Loucy (cell line): ENCODE measurements at regions not wholly inside any gene's neighbourhood (a gene's known extent, or its start where the extent isn't known, plus 50 kb on each side); places are given as distances from the start of the nearest gene placed in this dataset.

Experiments used
- EZH2phosphoT487 ChIP-seq: fragments of 200-600 bp; IDR thresholded peaks from 2 replicates; pipeline ENCODE4 v1.6.1; 2018; ENCODE audit warnings: antibody characterized with exemption, mild to moderate bottlenecking, moderate library complexity, borderline replicate concordance
- TF ChIP-seq, protein P1 (sequence below): fragments of 200-600 bp; sonication (generic); conservative IDR thresholded peaks from 2 replicates; pipeline ENCODE4 v1.5.1; 2014; ENCODE audit warnings: mild to moderate bottlenecking, antibody characterized with exemption, low read length

DNA sequence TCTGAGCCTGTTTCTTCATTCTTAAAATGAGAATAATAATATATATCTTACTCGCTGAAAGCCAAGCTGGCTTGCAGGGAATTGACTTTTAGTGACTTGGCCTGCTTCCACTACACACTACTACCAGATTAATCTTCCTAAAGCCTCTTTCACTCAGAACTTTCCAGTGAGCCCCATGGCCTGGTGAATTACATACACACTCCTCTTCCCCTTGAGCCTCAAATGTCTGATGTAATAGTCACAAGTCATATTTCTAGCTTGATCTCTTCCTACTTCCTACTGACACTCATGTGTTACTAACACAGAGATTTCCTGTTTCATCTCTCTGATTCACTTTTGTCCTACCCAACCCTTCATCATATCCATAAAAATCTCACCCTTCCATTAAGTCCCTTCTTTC, 82.7 kb upstream of the SOX2 start:
- TF ChIP-seq, protein P1, sequence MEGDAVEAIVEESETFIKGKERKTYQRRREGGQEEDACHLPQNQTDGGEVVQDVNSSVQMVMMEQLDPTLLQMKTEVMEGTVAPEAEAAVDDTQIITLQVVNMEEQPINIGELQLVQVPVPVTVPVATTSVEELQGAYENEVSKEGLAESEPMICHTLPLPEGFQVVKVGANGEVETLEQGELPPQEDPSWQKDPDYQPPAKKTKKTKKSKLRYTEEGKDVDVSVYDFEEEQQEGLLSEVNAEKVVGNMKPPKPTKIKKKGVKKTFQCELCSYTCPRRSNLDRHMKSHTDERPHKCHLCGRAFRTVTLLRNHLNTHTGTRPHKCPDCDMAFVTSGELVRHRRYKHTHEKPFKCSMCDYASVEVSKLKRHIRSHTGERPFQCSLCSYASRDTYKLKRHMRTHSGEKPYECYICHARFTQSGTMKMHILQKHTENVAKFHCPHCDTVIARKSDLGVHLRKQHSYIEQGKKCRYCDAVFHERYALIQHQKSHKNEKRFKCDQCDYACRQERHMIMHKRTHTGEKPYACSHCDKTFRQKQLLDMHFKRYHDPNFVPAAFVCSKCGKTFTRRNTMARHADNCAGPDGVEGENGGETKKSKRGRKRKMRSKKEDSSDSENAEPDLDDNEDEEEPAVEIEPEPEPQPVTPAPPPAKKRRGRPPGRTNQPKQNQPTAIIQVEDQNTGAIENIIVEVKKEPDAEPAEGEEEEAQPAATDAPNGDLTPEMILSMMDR: no peak
- TF ChIP-seq EZH2phosphoT487: no peak
